PC-3 (cell line): ENCODE measurements at regions not wholly inside any gene's neighbourhood (a gene's known extent, or its start where the extent isn't known, plus 50 kb on each side); places are given as distances from the start of the nearest gene placed in this dataset.

Experiments used
- ATAC-seq: fragments of 200-7000 bp; cut with Tn5 transposase; 2 replicates; pipeline ENCODE4 v1.9.1; 2020; ENCODE audit warnings: mild to moderate bottlenecking, moderate library complexity
- BruUV-seq: library from RNA; stranded (reverse); fragments of 400-500 nt; replicated peaks from 2 replicates; lab custom pipeline; 2021; lab: Mats Ljungman, UMichigan
- CTCF ChIA-PET: fragments of 300-600 bp; sonication (Branson Sonifier 250); formaldehyde crosslinking; loops from one replicate; lab custom pipeline; 2022; ENCODE audit warnings: antibody characterized with exemption; lab: Charles Lee
- POLR2A ChIA-PET: fragments of 300-600 bp; sonication (Branson Sonifier 250); formaldehyde crosslinking; loops from one replicate; lab custom pipeline; 2022; ENCODE audit warnings: antibody characterized with exemption; ENCODE audit not compliant: unreplicated experiment; lab: Charles Lee
- DNase-seq: peaks from one replicate; pipeline ENCODE4 v3.0.0-alpha.2; 2015
- H2AFZ ChIP-seq: fragments of 300-600 bp; sonication (generic); 2 replicates; pipeline ENCODE4 v1.6.0; 2016; ENCODE audit warnings: antibody characterized with exemption, low read length
- H3F3A ChIP-seq: fragments of 300-600 bp; sonication (generic); one replicate; pipeline ENCODE4 v1.6.0; 2017; ENCODE audit warnings: antibody characterized with exemption, low read length, control low read depth, mild to moderate bottlenecking; ENCODE audit not compliant: unreplicated experiment
- H3K27ac ChIP-seq: fragments of 300-600 bp; sonication (generic); 2 replicates; pipeline ENCODE4 v1.5.1; 2016; ENCODE audit warnings: mild to moderate bottlenecking, low read length
- H3K27me3 ChIP-seq: fragments of 300-600 bp; sonication (generic); 2 replicates; pipeline ENCODE4 v1.6.1; 2016; ENCODE audit warnings: low read length, mixed read lengths
- H3K36me3 ChIP-seq: fragments of 300-600 bp; sonication (generic); 2 replicates; pipeline ENCODE4 v1.6.1; 2016; ENCODE audit warnings: low read depth, mixed run types, low read length, mixed read lengths
- H3K4me1 ChIP-seq: fragments of 300-600 bp; sonication (generic); 2 replicates; pipeline ENCODE4 v1.5.1; 2016; ENCODE audit warnings: low read length; ENCODE audit not compliant: insufficient read depth
- H3K4me2 ChIP-seq: fragments of 300-600 bp; sonication (generic); 2 replicates; pipeline ENCODE4 v1.6.0; 2016; ENCODE audit warnings: low read length
- H3K4me3 ChIP-seq: fragments of 300-600 bp; sonication (generic); 2 replicates; pipeline ENCODE4 v1.5.1; 2016; ENCODE audit warnings: mild to moderate bottlenecking, low read length, mixed read lengths
- H3K79me2 ChIP-seq: fragments of 300-600 bp; sonication (generic); 2 replicates; pipeline ENCODE4 v1.6.1; 2017; ENCODE audit warnings: low read length, mixed read lengths
- H3K9ac ChIP-seq: fragments of 300-600 bp; sonication (generic); 2 replicates; pipeline ENCODE4 v1.6.0; 2016; ENCODE audit warnings: mild to moderate bottlenecking, low read length
- H3K9me2 ChIP-seq: fragments of 300-600 bp; sonication (generic); replicated peaks from 2 replicates; pipeline ENCODE4 v1.6.1; 2016; ENCODE audit warnings: mixed run types, low read length, mixed read lengths
- H3K9me3 ChIP-seq: fragments of 300-600 bp; sonication (generic); 2 replicates; pipeline ENCODE4 v1.6.1; 2016; ENCODE audit warnings: low read length, mixed read lengths
- H4K20me1 ChIP-seq: fragments of 300-600 bp; sonication (generic); 2 replicates; pipeline ENCODE4 v1.6.1; 2016; ENCODE audit warnings: low read length, mixed read lengths
- CTCF ChIP-seq: fragments of 300-600 bp; sonication (generic); conservative IDR thresholded peaks from 2 replicates; pipeline ENCODE4 v1.5.1; 2017; ENCODE audit warnings: antibody characterized with exemption, low read depth, mild to moderate bottlenecking, low read length
- EZH2 ChIP-seq: fragments of 300-600 bp; sonication (generic); IDR thresholded peaks from one replicate; pipeline ENCODE4 v1.6.1; 2017; ENCODE audit warnings: antibody characterized with exemption, mild to moderate bottlenecking, low read length; ENCODE audit not compliant: unreplicated experiment
- EZH2phosphoT487 ChIP-seq: fragments of 300-600 bp; sonication (generic); IDR thresholded peaks from 2 replicates; pipeline ENCODE4 v1.6.1; 2018; ENCODE audit warnings: mild to moderate bottlenecking, antibody characterized with exemption, low read length, borderline replicate concordance
- intact Hi-C: fragments of 100-400 bp; cut with micrococcal nuclease; formaldehyde crosslinking; loops from 2 replicates; pipeline ENCODE4 v1.9.0; 2023

- no peaks in the 10 kb centered on the region for H3F3A ChIP-seq
- no peaks in the 10 kb centered on the region for H3K9me2 ChIP-seq
- DNase-seq (no peak), ATAC-seq (no peak)
- no peak overlapping the region for H2AFZ ChIP-seq
- no peaks in the 10 kb centered on the region for H3K9me3 ChIP-seq
- H3K79me2 ChIP-seq: no peaks in the 10 kb centered on the region
- intact Hi-C loops: no loop called here
- BruUV-seq: no TSS peak
- no peaks in the 10 kb centered on the region for H3K36me3 ChIP-seq
- POLR2A ChIA-PET: no interaction called here
- no peaks in the 10 kb centered on the region for H3K27me3 ChIP-seq
- H3K4me2 ChIP-seq: no peak overlapping the region
- H3K4me3 ChIP-seq: no peak overlapping the region
- no peaks in the 10 kb centered on the region for H4K20me1 ChIP-seq
- H3K9ac ChIP-seq: no peak overlapping the region
- H3K27ac ChIP-seq: no peak overlapping the region
- no peaks in the 10 kb centered on the region for H3K4me1 ChIP-seq
- CTCF ChIA-PET: no interaction called here
- TF ChIP-seq CTCF (no peak), EZH2 (no peak), EZH2phosphoT487 (no peak)
Observed at GRCh38 chr10:43979551-43979950, 330.9 kb upstream of the ZNF32 start.

GRCh38 chr10:43978936-43979335 is 330.3 kb upstream of the ZNF32 start:
- Histone ChIP-seq H4K20me1 (no peaks in the 10 kb centered on the region), H3K4me1 (no peaks in the 10 kb centered on the region), H3F3A (no peaks in the 10 kb centered on the region), H3K27ac (no peak overlapping the region), H2AFZ (no peak overlapping the region), H3K9me3 (no peaks in the 10 kb centered on the region), H3K36me3 (no peaks in the 10 kb centered on the region), H3K79me2 (no peaks in the 10 kb centered on the region), H3K4me2 (no peak overlapping the region), H3K9me2 (no peaks in the 10 kb centered on the region), H3K4me3 (no peak overlapping the region), H3K9ac (no peak overlapping the region), H3K27me3 (no peaks in the 10 kb centered on the region)
- no TSS peak for BruUV-seq
- intact Hi-C loops: no loop called here
- CTCF ChIA-PET: no interaction called here
- ATAC-seq: no peak
- no peak for DNase-seq
- no peak for TF ChIP-seq CTCF
- TF ChIP-seq EZH2: no peak
- no peak for TF ChIP-seq EZH2phosphoT487
- POLR2A ChIA-PET: no interaction called here

- no peaks in the 10 kb centered on the region for H3K4me1 ChIP-seq
- H3K27ac ChIP-seq: no peak overlapping the region
- no peak overlapping the region for H2AFZ ChIP-seq
- no peak overlapping the region for H3K9ac ChIP-seq
- H4K20me1 ChIP-seq: no peaks in the 10 kb centered on the region
- TF ChIP-seq CTCF: no peak
- TF ChIP-seq EZH2: no peak
- TF ChIP-seq EZH2phosphoT487: no peak
- CTCF ChIA-PET: no interaction called here
- H3K79me2 ChIP-seq: no peaks in the 10 kb centered on the region
- DNase-seq (no peak), ATAC-seq (no peak)
- no peaks in the 10 kb centered on the region for H3K27me3 ChIP-seq
- no peaks in the 10 kb centered on the region for H3K36me3 ChIP-seq
- H3K9me2 ChIP-seq: no peaks in the 10 kb centered on the region
- POLR2A ChIA-PET: no interaction called here
- H3K4me2 ChIP-seq: no peak overlapping the region
- intact Hi-C loops: no loop called here
- no peaks in the 10 kb centered on the region for H3F3A ChIP-seq
- H3K9me3 ChIP-seq: no peaks in the 10 kb centered on the region
- H3K4me3 ChIP-seq: no peak overlapping the region
- no TSS peak for BruUV-seq
Observed at GRCh38 chr10:43978091-43978490, 329.4 kb upstream of the ZNF32 start.
